Stimulated activated CD4-positive, alpha-beta T cell treated with anti-CD3 and anti-CD28 coated beads, Interleukin-4, amount 100 ng/mL, for 24 hours (primary cell): ENCODE measurements at regions not wholly inside any gene's neighbourhood (a gene's known extent, or its start where the extent isn't known, plus 50 kb on each side); places are given as distances from the start of the nearest gene placed in this dataset.
"Not testable (repeated sequence)": the region's sequence is repeated elsewhere in the genome, so short reads cannot be mapped to it uniquely, and the experiment has no call there.

Experiments
- DNase-seq: peaks from one replicate; pipeline ENCODE4 v3.0.0-alpha.2; 2020

- no peak for DNase-seq
These were observed 320.4 kb upstream of the CRIM1 start for GRCh38 chr2:36035137-36035536.

- DNase-seq: no peak
These were observed 323.5 kb upstream of the CRIM1 start for GRCh38 chr2:36032046-36032445.

GRCh38 chr2:36031471-36031870 is 324.1 kb upstream of the CRIM1 start:
- DNase-seq: no peak

GRCh38 chr2:36027616-36028015 is 328.0 kb upstream of the CRIM1 start:
- no peak for DNase-seq

- DNase-seq: no peak
These were observed 342.5 kb upstream of the CRIM1 start for GRCh38 chr2:36013064-36013463.

- DNase-seq: no peak
These were observed 349.1 kb upstream of the CRIM1 start for GRCh38 chr2:36006444-36006843.

GRCh38 chr2:36002941-36003340 is 352.6 kb upstream of the CRIM1 start:
- DNase-seq: no peak

- DNase-seq: peak; percentile 11
These were observed 358.1 kb upstream of the CRIM1 start for GRCh38 chr2:35997488-35997887.

- DNase-seq: no peak
These were observed 366.1 kb upstream of the CRIM1 start for GRCh38 chr2:35989503-35989902.

GRCh38 chr2:35989040-35989439 is 366.5 kb upstream of the CRIM1 start:
- no peak for DNase-seq

- DNase-seq: no peak
These were observed 368.7 kb upstream of the CRIM1 start for GRCh38 chr2:35986871-35987270.

GRCh38 chr2:35978218-35978617 is 377.4 kb upstream of the CRIM1 start:
- DNase-seq: no peak

GRCh38 chr2:35976611-35977010 is 379.0 kb upstream of the CRIM1 start:
- DNase-seq: no peak

GRCh38 chr2:35973737-35974132 is 381.8 kb upstream of the CRIM1 start:
- no peak for DNase-seq

- peak; percentile 7 for DNase-seq
These were observed 382.3 kb upstream of the CRIM1 start for GRCh38 chr2:35973132-35973736.

GRCh38 chr2:35963824-35964223 is 391.8 kb upstream of the CRIM1 start:
- DNase-seq: no peak

- DNase-seq: no peak
These were observed 392.2 kb upstream of the CRIM1 start for GRCh38 chr2:35963357-35963756.

- no peak for DNase-seq
These were observed 392.9 kb upstream of the CRIM1 start for GRCh38 chr2:35962585-35963146.

- no peak for DNase-seq
These were observed 395.0 kb upstream of the CRIM1 start for GRCh38 chr2:35960596-35960995.

- DNase-seq: not testable (repeated sequence)
These were observed 398.5 kb upstream of the CRIM1 start for GRCh38 chr2:35957053-35957452.

GRCh38 chr2:35946478-35946877 is 409.1 kb upstream of the CRIM1 start:
- no peak for DNase-seq

GRCh38 chr2:35938838-35939237 is 416.7 kb upstream of the CRIM1 start:
- DNase-seq: no peak

GRCh38 chr2:35933031-35933430 is 422.5 kb upstream of the CRIM1 start:
- no peak for DNase-seq

GRCh38 chr2:35932276-35932963 is 423.2 kb upstream of the CRIM1 start:
- DNase-seq: no peak

GRCh38 chr2:35931626-35932025 is 424.0 kb upstream of the CRIM1 start:
- DNase-seq: no peak
